ENCODE measurements at regions not wholly inside any gene's neighbourhood (a gene's known extent, or its start where the extent isn't known, plus 50 kb on each side); places are given as distances from the start of the nearest gene placed in this dataset.

DNA sequence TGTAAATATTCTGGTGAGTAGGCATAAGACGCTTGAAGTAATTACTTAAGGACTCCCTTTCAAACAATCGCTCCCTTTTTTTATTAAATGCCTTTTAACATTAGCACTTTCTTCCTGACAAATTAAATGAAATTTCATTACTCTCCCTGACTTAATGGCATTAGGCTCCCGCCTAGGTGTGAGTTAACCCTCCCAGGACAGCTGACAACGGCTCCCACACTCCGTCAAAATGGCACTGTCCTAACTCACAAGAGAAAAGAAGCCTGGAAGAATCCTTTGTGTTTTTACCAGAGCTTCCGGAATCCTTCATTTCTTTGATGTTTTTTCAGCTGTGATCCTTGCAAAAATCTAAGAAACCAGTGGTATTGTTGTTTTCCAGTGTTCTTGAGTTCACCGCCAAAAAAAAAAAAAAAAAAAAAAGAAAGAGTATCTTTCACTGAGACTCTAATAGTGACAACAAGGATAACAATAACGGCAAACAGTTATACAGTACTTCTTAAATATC lies 861.0 kb upstream of the NR2F2 start:
- Histone ChIP-seq H3K36me3 (no peaks in the 10 kb centered on the region), H3K4me3 (no peak overlapping the region), H3K9me3 (replicated peaks) (no peaks in the 10 kb centered on the region), H3K4me1 (peaks cover 28% of the 10 kb centered on the region), H3K27ac (replicated peaks) (peak overlapping the region; percentile 69), H3K27me3 (ENCODE audit: low read depth) (no peaks in the 10 kb centered on the region)
- DNase-seq = no peak
- TF ChIP-seq, protein P1, sequence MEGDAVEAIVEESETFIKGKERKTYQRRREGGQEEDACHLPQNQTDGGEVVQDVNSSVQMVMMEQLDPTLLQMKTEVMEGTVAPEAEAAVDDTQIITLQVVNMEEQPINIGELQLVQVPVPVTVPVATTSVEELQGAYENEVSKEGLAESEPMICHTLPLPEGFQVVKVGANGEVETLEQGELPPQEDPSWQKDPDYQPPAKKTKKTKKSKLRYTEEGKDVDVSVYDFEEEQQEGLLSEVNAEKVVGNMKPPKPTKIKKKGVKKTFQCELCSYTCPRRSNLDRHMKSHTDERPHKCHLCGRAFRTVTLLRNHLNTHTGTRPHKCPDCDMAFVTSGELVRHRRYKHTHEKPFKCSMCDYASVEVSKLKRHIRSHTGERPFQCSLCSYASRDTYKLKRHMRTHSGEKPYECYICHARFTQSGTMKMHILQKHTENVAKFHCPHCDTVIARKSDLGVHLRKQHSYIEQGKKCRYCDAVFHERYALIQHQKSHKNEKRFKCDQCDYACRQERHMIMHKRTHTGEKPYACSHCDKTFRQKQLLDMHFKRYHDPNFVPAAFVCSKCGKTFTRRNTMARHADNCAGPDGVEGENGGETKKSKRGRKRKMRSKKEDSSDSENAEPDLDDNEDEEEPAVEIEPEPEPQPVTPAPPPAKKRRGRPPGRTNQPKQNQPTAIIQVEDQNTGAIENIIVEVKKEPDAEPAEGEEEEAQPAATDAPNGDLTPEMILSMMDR (IDR thresholded peaks at IDR 0.05; ENCODE audit: borderline replicate concordance) = no peak
- intact Hi-C loops (cut with micrococcal nuclease) = no loop called here

DNA sequence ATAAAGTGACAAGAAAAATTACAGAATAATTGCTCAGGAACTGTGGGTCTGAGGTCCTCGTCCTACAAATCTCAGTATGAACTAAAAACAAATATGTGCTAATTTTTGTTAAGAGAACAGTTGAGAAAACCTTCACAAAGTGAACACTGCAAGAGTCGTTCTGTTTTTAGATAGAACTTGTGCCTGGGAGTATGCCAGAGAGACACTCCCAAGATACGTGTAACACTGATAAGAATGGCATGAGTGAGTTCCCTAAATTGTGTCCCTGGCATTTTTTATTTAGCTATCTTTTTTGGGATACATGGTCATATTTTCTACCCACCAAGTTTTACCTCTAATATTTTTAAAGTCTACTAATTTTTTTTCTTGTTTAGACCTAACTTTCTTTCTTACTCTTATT lies 860.0 kb upstream of the NR2F2 start:
- intact Hi-C loops (cut with micrococcal nuclease) = no loop called here
- Histone ChIP-seq H3K4me1 (peaks cover 28% of the 10 kb centered on the region), H3K4me3 (no peak overlapping the region), H3K36me3 (no peaks in the 10 kb centered on the region), H3K9me3 (replicated peaks) (no peaks in the 10 kb centered on the region), H3K27ac (replicated peaks) (peak overlapping the region; percentile 69), H3K27me3 (ENCODE audit: low read depth) (no peaks in the 10 kb centered on the region)
- DNase-seq = no peak
- TF ChIP-seq, protein P1 (IDR thresholded peaks at IDR 0.05; ENCODE audit: borderline replicate concordance) = no peak

DNA sequence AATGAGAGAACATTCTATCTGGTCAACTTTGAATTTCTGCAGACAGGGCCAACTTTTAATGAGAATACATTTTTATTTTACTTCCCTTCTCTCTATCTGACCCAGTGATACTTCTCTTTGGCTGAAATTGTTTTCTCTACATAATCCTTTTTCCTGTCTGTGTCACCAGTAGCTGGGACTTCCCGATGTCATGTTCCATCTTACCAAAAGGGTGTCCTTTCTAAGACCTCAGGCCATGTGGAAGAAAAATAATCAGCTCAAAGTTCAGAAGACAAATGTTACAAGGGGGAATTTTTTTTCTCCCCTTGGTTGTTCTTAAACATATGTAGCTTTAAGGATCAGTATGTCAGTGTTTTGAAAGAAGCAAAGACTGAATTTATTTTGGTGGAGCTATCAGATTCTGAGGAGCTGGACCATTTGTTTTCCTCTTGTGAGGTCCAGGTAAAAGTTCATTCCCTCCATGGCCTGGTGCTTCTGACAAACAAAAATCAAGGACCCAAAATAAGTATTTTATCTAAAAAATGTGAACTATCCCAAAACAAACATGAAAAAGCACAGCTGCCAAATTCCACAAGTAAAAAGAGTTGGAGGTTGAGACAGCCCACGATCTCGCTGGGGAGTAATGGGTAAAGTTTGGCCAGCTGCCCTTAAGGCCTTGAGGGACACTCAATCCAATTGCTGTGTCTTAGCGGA lies 859.4 kb upstream of the NR2F2 start:
- H3K27me3 ChIP-seq (ENCODE audit: low read depth) = no peaks in the 10 kb centered on the region
- H3K4me3 ChIP-seq = no peak overlapping the region
- H3K27ac ChIP-seq (replicated peaks) = peak overlapping the region; percentile 69
- H3K9me3 ChIP-seq (replicated peaks) = no peaks in the 10 kb centered on the region
- DNase-seq = no peak
- no peaks in the 10 kb centered on the region for H3K36me3 ChIP-seq
- TF ChIP-seq, protein P1 (IDR thresholded peaks at IDR 0.05; ENCODE audit: borderline replicate concordance) = no peak
- intact Hi-C loops (cut with micrococcal nuclease) = no loop called here
- H3K4me1 ChIP-seq = peaks cover 28% of the 10 kb centered on the region

DNA sequence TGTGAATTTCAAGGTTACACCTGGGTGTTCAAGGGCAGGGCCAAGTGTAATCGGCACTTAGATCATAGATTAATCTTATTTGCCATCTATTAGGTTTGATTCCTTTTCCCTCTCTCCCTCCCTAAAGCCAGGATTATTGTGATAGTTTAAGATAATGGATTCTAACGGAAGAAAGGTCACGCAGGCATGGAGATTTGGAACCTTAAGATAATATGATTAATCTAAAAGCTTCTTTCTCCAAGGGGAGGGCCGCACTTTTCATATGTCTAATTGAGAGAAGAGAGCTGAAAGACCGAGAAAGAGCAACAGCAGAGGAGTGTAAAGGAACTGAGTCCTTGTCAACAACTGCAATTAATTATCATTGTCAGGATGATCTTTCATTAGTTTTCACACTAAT lies 858.8 kb upstream of the NR2F2 start:
- H3K4me1 ChIP-seq = peaks cover 28% of the 10 kb centered on the region
- peak overlapping the region; percentile 69 for H3K27ac ChIP-seq (replicated peaks)
- H3K4me3 ChIP-seq = no peak overlapping the region
- no peak for DNase-seq
- intact Hi-C loops (cut with micrococcal nuclease) = no loop called here
- no peaks in the 10 kb centered on the region for H3K9me3 ChIP-seq (replicated peaks)
- no peaks in the 10 kb centered on the region for H3K27me3 ChIP-seq (ENCODE audit: low read depth)
- TF ChIP-seq, protein P1 (IDR thresholded peaks at IDR 0.05; ENCODE audit: borderline replicate concordance) = no peak
- no peaks in the 10 kb centered on the region for H3K36me3 ChIP-seq

DNA sequence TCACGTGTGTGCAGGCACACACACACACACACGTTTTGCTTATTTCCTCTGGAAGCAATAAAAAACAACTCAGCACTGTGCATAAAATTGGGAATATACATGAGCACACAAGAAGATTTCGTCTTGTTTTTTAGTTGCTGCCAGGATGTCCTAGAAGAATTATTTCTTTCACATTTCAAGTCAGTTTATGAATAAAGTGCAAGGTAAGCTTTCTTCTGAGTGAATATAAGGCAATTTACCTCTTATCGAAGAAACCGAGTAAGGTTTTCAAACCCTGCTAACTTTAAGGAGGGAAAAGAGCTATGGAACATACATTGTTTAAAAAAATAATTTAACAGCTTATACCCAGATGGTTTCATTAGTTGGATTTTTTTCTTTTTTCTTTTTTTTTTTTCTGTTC lies 855.4 kb upstream of the NR2F2 start:
- DNase-seq = no peak
- intact Hi-C loops (cut with micrococcal nuclease) = no loop called here
- Histone ChIP-seq H3K9me3 (replicated peaks) (no peaks in the 10 kb centered on the region), H3K4me1 (peaks cover 18% of the 10 kb centered on the region), H3K27ac (replicated peaks) (no peak overlapping the region), H3K27me3 (ENCODE audit: low read depth) (no peaks in the 10 kb centered on the region), H3K4me3 (no peak overlapping the region), H3K36me3 (no peaks in the 10 kb centered on the region)
- TF ChIP-seq, protein P1 (IDR thresholded peaks at IDR 0.05; ENCODE audit: borderline replicate concordance) = no peak

Measured in left ventricle myocardium inferior (tissue), 1 donor.